Activated CD4-positive, alpha-beta T cell treated with anti-CD3 and anti-CD28 coated beads for 1 hour (primary cell): ENCODE measurements at regions not wholly inside any gene's neighbourhood (a gene's known extent, or its start where the extent isn't known, plus 50 kb on each side); places are given as distances from the start of the nearest gene placed in this dataset.
"Not testable (repeated sequence)": the region's sequence is repeated elsewhere in the genome, so short reads cannot be mapped to it uniquely, and the experiment has no call there.

Experiments used
- DNase-seq: peaks from one replicate; pipeline ENCODE4 v3.0.0-alpha.2; 2020

DNA sequence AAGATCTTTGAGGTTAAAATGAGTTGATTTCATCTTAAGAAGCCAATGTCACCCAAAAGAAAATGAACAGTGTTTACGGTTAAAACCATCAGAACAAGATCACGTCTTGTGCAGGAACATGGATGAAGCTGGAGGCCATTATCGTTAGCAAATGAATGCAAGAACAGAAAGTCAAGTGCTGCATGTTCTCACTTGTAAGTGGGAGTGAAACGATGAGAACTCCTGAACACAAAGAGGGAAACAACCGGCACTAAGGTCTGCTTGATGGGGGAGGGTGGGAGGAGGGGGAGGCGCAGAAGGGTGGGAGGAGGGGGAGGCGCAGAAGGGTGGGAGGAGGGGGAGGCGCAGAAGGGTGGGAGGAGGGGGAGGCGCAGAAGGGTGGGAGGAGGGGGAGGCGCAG is 214.8 kb upstream of the PRKCQ start:
- DNase-seq: not testable (repeated sequence)

DNA sequence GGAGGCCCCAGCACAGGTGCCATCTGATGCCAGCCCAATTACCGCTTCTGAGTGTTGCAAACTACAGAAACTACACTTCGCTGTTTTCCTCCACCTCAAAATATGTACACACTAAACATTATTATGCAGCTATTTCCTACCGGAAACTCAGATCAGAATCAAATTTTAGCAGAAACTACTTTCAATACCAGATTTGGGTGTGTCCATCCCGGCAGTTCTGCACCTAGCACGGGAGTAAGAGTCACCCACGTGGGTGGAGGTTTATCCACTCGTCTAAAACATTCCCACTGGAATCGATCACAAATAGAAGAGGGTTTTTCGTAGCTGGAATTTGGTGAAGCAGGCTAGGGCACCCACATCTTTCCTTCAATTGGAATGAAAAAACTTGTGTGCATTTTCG is 214.4 kb upstream of the PRKCQ start:
- no peak for DNase-seq

DNA sequence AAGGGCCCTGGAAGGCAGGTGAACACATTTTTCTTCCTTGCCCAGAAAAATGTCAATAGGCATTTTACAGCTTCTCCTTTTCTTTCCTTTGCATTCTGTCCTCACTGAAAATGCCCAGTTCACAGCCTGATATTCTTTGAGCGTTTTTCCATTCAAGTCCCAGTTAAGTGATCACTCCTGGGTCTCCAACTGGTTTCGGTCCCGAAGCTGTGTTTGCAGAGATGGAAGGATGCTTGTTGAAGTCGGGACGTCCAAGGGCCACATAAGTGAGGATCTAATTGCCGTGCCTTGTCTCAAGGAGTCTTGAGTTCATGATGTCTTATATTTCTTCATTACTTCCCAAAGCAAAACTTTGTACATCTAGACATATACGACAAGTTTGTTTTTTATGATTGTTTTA is 208.7 kb upstream of the PRKCQ start:
- DNase-seq: no peak

GRCh38 chr10:6788231-6788630 is 208.2 kb upstream of the PRKCQ start:
- no peak for DNase-seq

GRCh38 chr10:6787718-6788117 is 207.6 kb upstream of the PRKCQ start:
- no peak for DNase-seq

- DNase-seq: no peak
These were observed 207.0 kb upstream of the PRKCQ start for GRCh38 chr10:6787091-6787490.

DNA sequence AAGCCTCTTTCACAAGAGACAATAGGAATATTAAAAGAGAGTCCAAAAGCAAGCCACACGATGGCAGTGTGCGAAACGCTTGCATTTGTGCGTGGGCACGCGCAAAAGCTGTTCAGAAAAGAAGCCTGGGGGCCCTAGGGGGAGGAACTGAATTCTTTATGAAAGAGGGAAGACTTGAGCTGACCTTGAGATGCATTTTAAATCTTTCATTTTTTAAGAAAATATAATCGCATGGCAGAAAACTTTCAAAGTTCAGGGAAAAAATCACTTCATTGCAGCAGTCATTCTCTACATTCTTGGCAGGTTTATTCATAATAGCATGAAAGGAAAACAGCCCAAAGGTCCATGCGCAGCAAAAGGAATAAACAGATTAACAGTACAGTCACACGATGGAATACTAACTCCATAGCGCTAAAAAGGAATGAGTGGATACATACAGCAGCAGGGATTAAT is 206.5 kb upstream of the PRKCQ start:
- DNase-seq: no peak

- not testable (repeated sequence) for DNase-seq
These were observed 204.4 kb upstream of the PRKCQ start for GRCh38 chr10:6784429-6784828.

DNA sequence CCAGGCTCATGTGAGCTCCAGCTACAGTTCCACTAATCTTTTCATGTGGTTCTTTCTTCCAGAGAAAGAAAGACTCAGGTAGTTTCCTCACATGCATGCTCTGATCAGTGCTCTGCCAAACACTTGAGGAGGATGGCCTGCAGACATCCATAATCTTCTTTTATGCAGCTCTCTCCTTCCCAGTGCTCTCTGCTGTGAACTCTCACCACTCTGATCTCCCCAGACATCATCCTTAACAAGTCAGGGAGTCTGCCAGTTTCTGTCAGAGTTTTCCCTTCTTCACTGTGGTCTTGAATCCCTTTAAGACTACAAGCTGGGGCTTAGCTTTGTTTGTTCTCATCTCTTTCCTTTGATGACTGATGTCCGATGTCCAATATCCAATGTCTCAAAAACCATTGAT is 203.4 kb upstream of the PRKCQ start:
- DNase-seq: no peak

DNA sequence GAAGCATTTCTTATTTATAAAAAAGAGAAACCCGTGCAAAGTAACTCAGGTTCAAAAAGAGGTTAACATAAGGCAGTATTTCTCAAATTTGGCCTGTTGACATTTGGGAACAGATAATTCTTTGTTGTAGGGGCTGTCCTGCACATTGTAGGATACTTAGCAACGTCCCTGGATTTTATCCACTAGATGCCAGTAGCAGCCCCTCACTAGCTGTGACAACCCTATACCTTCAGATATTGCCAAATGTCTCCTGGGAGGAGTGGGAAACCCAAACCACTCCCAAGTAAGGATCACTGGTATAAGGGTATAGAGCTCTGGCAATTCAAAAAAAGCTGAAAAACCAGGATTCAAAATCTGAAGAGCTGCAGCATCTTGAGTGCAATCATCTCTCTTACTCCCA is 202.3 kb upstream of the PRKCQ start:
- DNase-seq: no peak

- no peak for DNase-seq
These were observed 201.2 kb upstream of the PRKCQ start for GRCh38 chr10:6781133-6781770.

GRCh38 chr10:6780008-6780677 is 200.1 kb upstream of the PRKCQ start:
- no peak for DNase-seq

- no peak for DNase-seq
These were observed 199.1 kb upstream of the PRKCQ start for GRCh38 chr10:6778992-6779701.

DNA sequence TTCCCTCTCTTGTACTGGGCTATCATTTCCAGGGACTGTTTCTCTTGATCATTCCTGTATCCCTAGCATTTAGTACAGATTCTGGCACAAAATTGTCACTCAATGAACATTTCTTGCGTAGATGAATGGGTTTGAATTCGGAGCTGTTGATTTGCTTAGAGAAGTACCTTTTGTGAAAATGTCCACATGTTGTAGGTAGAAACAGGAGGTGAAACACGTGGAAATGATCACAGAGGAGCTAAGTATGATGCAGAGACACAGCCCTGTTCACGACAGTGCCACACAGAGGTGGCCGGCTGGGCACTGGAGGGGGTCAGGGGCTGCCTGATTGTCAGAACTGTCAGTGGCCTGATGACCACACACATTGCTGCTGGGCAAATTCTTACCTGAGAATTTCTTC is 196.1 kb upstream of the PRKCQ start:
- DNase-seq: no peak

- no peak for DNase-seq
These were observed 194.3 kb upstream of the PRKCQ start for GRCh38 chr10:6774406-6774805.

DNA sequence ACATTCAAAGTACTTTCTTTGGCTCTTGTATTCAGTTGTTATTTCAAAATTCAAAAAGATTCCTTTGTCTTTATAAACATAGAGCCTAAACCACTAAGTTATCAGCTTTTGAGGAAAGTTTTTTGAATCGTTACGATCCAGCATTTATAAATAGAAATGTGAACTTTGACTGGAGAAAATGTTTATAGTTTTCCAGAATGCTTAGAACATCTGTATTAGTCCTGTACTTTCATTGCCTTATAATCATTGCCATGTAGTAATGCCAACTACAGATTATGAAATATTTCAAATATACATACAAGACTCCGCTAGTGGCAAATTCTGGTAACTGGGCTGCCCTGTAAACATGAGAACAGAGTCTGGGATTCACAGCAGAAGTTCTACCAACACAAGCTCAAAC is 191.3 kb upstream of the PRKCQ start:
- DNase-seq: no peak

DNA sequence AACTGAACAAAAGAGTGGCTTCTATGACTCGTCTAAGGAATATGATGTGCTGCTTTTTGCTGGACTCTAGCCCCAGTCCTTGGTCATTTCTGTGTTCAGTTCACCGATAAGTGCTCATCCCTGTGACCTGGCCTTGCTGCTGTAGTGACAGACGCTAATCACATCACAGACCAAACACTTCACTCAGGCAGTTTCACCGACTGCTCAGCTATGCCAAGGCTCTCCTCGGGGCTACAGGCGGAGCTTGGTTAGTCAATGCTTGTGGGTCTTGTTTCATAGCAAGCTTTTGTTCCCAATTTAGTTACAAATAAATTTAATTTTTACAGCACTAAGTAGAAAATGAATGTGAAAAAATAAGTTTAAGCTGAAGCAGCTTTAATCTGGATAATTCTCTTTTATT is 190.8 kb upstream of the PRKCQ start:
- DNase-seq: no peak

DNA sequence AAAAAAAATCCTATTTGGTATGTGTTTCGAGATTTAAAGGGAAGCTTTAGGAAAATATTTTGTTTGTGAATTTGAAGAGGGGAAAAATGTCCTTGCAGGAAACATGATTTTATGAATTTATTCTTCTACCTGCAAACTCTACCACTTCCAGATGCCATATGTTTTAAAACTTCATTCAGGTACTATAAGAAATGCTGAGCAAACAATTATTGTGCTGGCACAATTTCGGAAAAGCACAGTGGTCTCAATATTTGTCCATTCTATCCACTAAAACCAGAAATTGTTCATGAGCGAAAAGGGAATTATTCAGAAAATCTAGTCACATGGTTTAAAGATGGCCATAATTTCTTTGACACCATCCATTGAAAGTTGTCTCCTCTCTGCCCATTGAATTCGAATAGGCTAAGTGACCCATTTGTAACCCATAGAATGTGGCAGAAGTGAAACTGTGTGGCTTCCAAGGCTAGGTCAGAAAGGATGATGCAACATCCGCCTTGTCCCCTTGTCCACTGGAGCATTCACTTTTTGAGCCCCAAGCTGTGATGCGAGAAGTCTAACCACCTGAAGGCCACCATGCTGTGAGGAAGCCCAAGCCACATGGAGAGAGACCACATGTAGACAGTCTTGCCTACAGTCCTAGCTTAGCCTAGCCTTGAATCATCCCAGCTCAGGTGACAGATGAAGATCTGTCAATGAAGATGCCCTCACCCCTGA is 189.8 kb upstream of the PRKCQ start:
- no peak for DNase-seq

DNA sequence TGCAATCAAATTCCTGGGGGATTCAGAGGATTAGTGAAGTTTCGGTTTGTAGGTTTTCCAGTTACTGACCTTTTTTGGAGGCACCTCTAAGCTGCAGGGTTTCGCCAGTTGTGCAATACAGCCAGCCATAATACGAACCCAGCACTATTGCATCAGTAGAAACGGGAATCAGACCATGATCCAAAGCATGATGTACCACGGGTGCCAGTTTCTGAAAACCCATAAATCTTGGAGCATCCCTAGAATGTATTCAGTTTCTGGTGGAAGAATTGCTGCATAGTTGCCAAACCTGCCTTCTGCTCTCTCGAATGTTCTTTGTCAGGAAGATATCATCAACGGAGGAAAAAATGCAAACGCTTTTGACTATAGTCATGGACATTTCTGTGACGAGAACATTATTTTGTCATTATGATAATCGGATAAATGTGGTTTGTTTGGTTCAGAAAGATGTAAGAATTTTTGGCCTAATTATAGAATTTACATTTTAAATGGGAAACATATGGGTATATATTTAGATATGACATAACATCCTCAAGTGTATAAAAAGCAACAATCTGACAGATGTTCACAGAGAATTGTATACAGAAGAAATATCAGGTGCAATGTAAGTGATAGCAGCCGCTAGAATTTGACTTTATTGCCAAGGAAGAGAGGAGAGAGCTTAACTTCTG is 186.2 kb upstream of the PRKCQ start:
- DNase-seq: no peak

- DNase-seq: no peak
These were observed 183.3 kb upstream of the PRKCQ start for GRCh38 chr10:6763423-6763822.

GRCh38 chr10:6763001-6763400 is 182.9 kb upstream of the PRKCQ start:
- no peak for DNase-seq

GRCh38 chr10:6759961-6760360 is 179.9 kb upstream of the PRKCQ start:
- no peak for DNase-seq

- no peak for DNase-seq
These were observed 177.1 kb upstream of the PRKCQ start for GRCh38 chr10:6757158-6757557.
